ENCODE measurements at regions not wholly inside any gene's neighbourhood (a gene's known extent, or its start where the extent isn't known, plus 50 kb on each side); places are given as distances from the start of the nearest gene placed in this dataset.

DNA sequence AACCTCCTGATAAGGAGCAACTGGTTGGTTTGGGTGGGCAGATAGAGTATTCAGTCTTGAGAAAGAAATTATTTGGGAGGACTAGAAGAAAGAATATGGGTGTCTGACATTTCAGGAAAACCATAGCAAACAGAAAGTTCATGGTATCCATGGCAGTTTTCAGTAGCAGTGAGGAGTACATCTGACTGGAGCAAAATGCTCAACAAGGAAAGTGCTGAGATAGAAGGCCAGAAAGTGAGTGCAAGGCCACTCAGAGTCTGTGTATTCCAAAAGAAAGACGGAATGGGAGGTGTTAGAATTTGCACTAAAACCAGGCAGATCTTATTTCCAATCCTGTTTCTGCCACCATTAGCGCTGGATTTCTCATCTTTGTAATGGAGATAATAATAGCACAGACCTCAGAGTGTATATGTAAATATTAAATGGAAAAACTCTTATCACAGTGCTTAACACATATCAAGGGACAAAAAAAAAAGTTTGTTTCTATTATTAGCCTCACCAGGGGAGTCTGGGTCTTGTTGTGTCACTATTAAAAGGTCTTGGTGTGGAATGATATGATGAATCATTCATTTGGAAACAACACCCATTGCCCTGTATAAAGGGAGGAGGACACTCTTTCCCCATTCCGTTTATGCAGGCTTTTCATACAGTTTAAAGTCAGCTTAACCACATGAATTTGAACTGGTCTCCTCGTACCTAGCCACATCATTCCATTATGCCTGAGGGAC is 349.8 kb downstream of the IPO8 start:
- Histone ChIP-seq H3K9me1 (ENCODE audit: insufficient read depth, low read length) (no peaks in the 10 kb centered on the region), H3K9ac (ENCODE audit: low read depth, low read length) (no peak overlapping the region), H3K23ac (ENCODE audit: low read depth, low read length) (no peak overlapping the region), H4K20me1 (ENCODE audit: insufficient read depth, low read length) (no peaks in the 10 kb centered on the region), H3K9me3 (ENCODE audit: control insufficient read depth, insufficient read depth, low read length) (0 out of 2 replicates have a peak, but pooled peaks cover 5% of the 10 kb centered on the region), H3K4me3 (ENCODE audit: insufficient read depth, low read depth, low read length) (no peak overlapping the region), H2AK5ac (ENCODE audit: low read depth, low read length) (no peak overlapping the region), H2BK20ac (ENCODE audit: low read depth, low read length) (no peak overlapping the region), H2AK9ac (replicated peaks; ENCODE audit: low read depth, low read length, poor library complexity) (no peak overlapping the region), H3K27ac (ENCODE audit: insufficient read depth, low read length) (no peak overlapping the region), H3K4ac (ENCODE audit: low read depth, low read length) (no peak overlapping the region), H3K14ac (replicated peaks; ENCODE audit: low read depth, low read length) (no peak overlapping the region), H3K79me1 (ENCODE audit: low read depth in 1 of 2, low read length in 2 of 2) (no peaks in the 10 kb centered on the region), H3K27me3 (ENCODE audit: control insufficient read depth, insufficient read depth, low read length) (no peaks in the 10 kb centered on the region), H3K56ac (ENCODE audit: extremely low read depth, insufficient read depth, low read length) (no peak overlapping the region), H3K4me2 (ENCODE audit: low read depth, low read length) (no peak overlapping the region), H3K4me1 (ENCODE audit: control insufficient read depth, insufficient read depth, low read length) (no peaks in the 10 kb centered on the region), H2BK5ac (ENCODE audit: low read depth, low read length, poor library complexity, severe bottlenecking) (no peak overlapping the region), H4K91ac (ENCODE audit: insufficient read depth, low read depth, low read length) (no peak overlapping the region), H2AFZ (replicated peaks; ENCODE audit: low read length, poor library complexity) (no peak overlapping the region), H2BK120ac (ENCODE audit: low read depth, low read length) (no peak overlapping the region), H3K36me3 (ENCODE audit: control insufficient read depth, insufficient read depth, low read length) (no peaks in the 10 kb centered on the region), H2BK15ac (ENCODE audit: low read depth, low read length) (no peak overlapping the region), H4K8ac (ENCODE audit: low read depth in 2 of 2, low read length in 2 of 2) (no peak overlapping the region), H3K18ac (ENCODE audit: low read depth, low read length) (no peak overlapping the region), H4K5ac (ENCODE audit: low read depth, low read length) (no peak overlapping the region)
- intact Hi-C loops (cut with micrococcal nuclease) (no loop called here), in situ Hi-C loops (cut with MboI; ENCODE audit: low sequenced_read_pairs) (no loop called here), dilution Hi-C loops (cut with HindIII; ENCODE audit: low sequenced_read_pairs, unreplicated experiment) (no loop called here)
- DNase-seq (no peak), ATAC-seq (ENCODE audit: low read depth) (no peak)
- ChIA-PET CTCF (no interaction called here), POLR2A (ENCODE audit: unreplicated experiment) (no interaction called here)
- BruUV-seq (replicated peaks): no TSS peak
- WGBS, 2 experiments (ENCODE audit: extremely low coverage in 2 of 2, insufficient read length in 1 of 2): 50% methylated on average over 1 of the region's 4 CpGs; no CpG with 5 or more reads in 1 of the 2 experiments
- no peak for TF ChIP-seq POLR2A (IDR thresholded peaks at IDR 0.05; ENCODE audit: low read depth, low read length)
- no peak for TF ChIP-seq MXI1 (IDR thresholded peaks at IDR 0.05; ENCODE audit: borderline replicate concordance, low read depth, low read length)
- TF ChIP-seq BHLHE40 (IDR thresholded peaks at IDR 0.05; ENCODE audit: low read depth, low read length): no peak
- no peak for TF ChIP-seq SMC3 (IDR thresholded peaks at IDR 0.05; ENCODE audit: low read depth, low read length)
- no peak for TF ChIP-seq RFX5 (IDR thresholded peaks at IDR 0.05; ENCODE audit: low read depth, low read length)
- TF ChIP-seq ELK1 (IDR thresholded peaks at IDR 0.05; ENCODE audit: borderline replicate concordance, low read depth, low read length): no peak
- TF ChIP-seq, protein P1, sequence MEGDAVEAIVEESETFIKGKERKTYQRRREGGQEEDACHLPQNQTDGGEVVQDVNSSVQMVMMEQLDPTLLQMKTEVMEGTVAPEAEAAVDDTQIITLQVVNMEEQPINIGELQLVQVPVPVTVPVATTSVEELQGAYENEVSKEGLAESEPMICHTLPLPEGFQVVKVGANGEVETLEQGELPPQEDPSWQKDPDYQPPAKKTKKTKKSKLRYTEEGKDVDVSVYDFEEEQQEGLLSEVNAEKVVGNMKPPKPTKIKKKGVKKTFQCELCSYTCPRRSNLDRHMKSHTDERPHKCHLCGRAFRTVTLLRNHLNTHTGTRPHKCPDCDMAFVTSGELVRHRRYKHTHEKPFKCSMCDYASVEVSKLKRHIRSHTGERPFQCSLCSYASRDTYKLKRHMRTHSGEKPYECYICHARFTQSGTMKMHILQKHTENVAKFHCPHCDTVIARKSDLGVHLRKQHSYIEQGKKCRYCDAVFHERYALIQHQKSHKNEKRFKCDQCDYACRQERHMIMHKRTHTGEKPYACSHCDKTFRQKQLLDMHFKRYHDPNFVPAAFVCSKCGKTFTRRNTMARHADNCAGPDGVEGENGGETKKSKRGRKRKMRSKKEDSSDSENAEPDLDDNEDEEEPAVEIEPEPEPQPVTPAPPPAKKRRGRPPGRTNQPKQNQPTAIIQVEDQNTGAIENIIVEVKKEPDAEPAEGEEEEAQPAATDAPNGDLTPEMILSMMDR (conservative IDR thresholded peaks at IDR 0.05; ENCODE audit: low read depth, low read length): no peak
